IMR-90 (cell line): ENCODE measurements at regions not wholly inside any gene's neighbourhood (a gene's known extent, or its start where the extent isn't known, plus 50 kb on each side); places are given as distances from the start of the nearest gene placed in this dataset.

Source experiments
- ATAC-seq: fragments of 200-7000 bp; cut with Tn5 transposase; 2 replicates; pipeline ENCODE4 v1.9.1; 2020; ENCODE audit warnings: low read depth, mild to moderate bottlenecking, moderate library complexity
- BruUV-seq: library from RNA; stranded (reverse); fragments of 400-500 nt; replicated peaks from 2 replicates; lab custom pipeline; 2021; lab: Mats Ljungman, UMichigan
- CTCF ChIA-PET: fragments of 300-600 bp; formaldehyde crosslinking; extraction: SDS; loops from one replicate; lab custom pipeline; 2021; ENCODE audit warnings: antibody characterized with exemption; lab: Yijun Ruan, JAX
- POLR2A ChIA-PET: fragments of 300-600 bp; sonication (Branson Sonifier 250); formaldehyde crosslinking; loops from one replicate; lab custom pipeline; 2022; ENCODE audit warnings: antibody characterized with exemption; ENCODE audit not compliant: unreplicated experiment; lab: Charles Lee
- DNase-seq: peaks from one replicate; pipeline ENCODE4 v3.0.0; 2013
- H2AFZ ChIP-seq: replicated peaks from 2 replicates; pipeline ENCODE3; 2013; ENCODE audit warnings: low read length, mild to moderate bottlenecking; ENCODE audit not compliant: poor library complexity
- H2AK5ac ChIP-seq: 2 replicates; pipeline ENCODE4 v1.6.1; 2013; ENCODE audit warnings: low read depth, low read length, inconsistent platforms
- H2AK9ac ChIP-seq: replicated peaks from 2 replicates; pipeline ENCODE3; 2013; ENCODE audit warnings: mild to moderate bottlenecking, low read depth, low read length, moderate library complexity; ENCODE audit not compliant: poor library complexity
- H2BK120ac ChIP-seq: 2 replicates; pipeline ENCODE4 v1.6.1; 2013; ENCODE audit warnings: low read depth, low read length, inconsistent platforms
- H2BK15ac ChIP-seq: 3 replicates; pipeline ENCODE4 v1.6.1; 2013; ENCODE audit warnings: low read depth, low read length, inconsistent platforms
- H2BK20ac ChIP-seq: 2 replicates; pipeline ENCODE4 v1.6.1; 2013; ENCODE audit warnings: low read depth, mild to moderate bottlenecking, inconsistent platforms, low read length, moderate library complexity
- H2BK5ac ChIP-seq: 2 replicates; pipeline ENCODE4 v1.6.1; 2013; ENCODE audit warnings: mild to moderate bottlenecking, low read depth, low read length, inconsistent platforms; ENCODE audit not compliant: poor library complexity, severe bottlenecking
- H3K14ac ChIP-seq: replicated peaks from 2 replicates; pipeline ENCODE4 v1.6.1; 2013; ENCODE audit warnings: low read depth, low read length, inconsistent platforms
- H3K18ac ChIP-seq: 2 replicates; pipeline ENCODE4 v1.6.1; 2013; ENCODE audit warnings: low read depth, low read length, control low read depth
- H3K23ac ChIP-seq: 2 replicates; pipeline ENCODE4 v1.6.1; 2013; ENCODE audit warnings: low read depth, low read length, inconsistent platforms
- H3K27ac ChIP-seq: 2 replicates; pipeline ENCODE4 v1.5.1; 2013; ENCODE audit warnings: mild to moderate bottlenecking, control low read depth, low read length; ENCODE audit not compliant: insufficient read depth
- H3K27me3 ChIP-seq: 2 replicates; pipeline ENCODE4 v1.6.1; 2013; ENCODE audit warnings: low read length; ENCODE audit not compliant: control insufficient read depth, insufficient read depth
- H3K36me3 ChIP-seq: 2 replicates; pipeline ENCODE4 v1.6.1; 2013; ENCODE audit warnings: low read length, mixed read lengths; ENCODE audit not compliant: control insufficient read depth, insufficient read depth
- H3K4ac ChIP-seq: 2 replicates; pipeline ENCODE4 v1.6.1; 2013; ENCODE audit warnings: low read depth, low read length, inconsistent platforms
- H3K4me1 ChIP-seq: 2 replicates; pipeline ENCODE4 v1.6.1; 2013; ENCODE audit warnings: low read length, mixed read lengths; ENCODE audit not compliant: control insufficient read depth, insufficient read depth
- H3K4me2 ChIP-seq: 2 replicates; pipeline ENCODE4 v1.6.1; 2013; ENCODE audit warnings: low read depth, mild to moderate bottlenecking, control low read depth, low read length, moderate library complexity
- H3K4me3 ChIP-seq: 2 replicates; pipeline ENCODE4 v1.5.1; 2013; ENCODE audit warnings: low read depth, mild to moderate bottlenecking, control low read depth, low read length, moderate library complexity; ENCODE audit not compliant: insufficient read depth
- H3K56ac ChIP-seq: 2 replicates; pipeline ENCODE4 v1.6.1; 2013; ENCODE audit warnings: low read length, inconsistent platforms; ENCODE audit not compliant: insufficient read depth; ENCODE audit errors: extremely low read depth
- H3K79me1 ChIP-seq, 2 experiments: 2 replicates each; pipeline ENCODE4 v1.6.1; 2013; ENCODE audit warnings: low read length in 2 of 2, inconsistent platforms in 1 of 2, low read depth in 1 of 2
- H3K9ac ChIP-seq: 2 replicates; pipeline ENCODE4 v1.6.1; 2013; ENCODE audit warnings: low read depth, low read length, control low read depth
- H3K9me1 ChIP-seq: 2 replicates; pipeline ENCODE4 v1.6.1; 2013; ENCODE audit warnings: low read length, inconsistent platforms; ENCODE audit not compliant: insufficient read depth
- H3K9me3 ChIP-seq: 2 replicates; pipeline ENCODE4 v1.6.1; 2013; ENCODE audit warnings: low read length; ENCODE audit not compliant: control insufficient read depth, insufficient read depth
- H4K20me1 ChIP-seq: 2 replicates; pipeline ENCODE4 v1.6.1; 2013; ENCODE audit warnings: low read length, inconsistent platforms; ENCODE audit not compliant: insufficient read depth
- H4K5ac ChIP-seq: 2 replicates; pipeline ENCODE4 v1.6.1; 2013; ENCODE audit warnings: mild to moderate bottlenecking, low read depth, low read length, control low read depth
- H4K8ac ChIP-seq, 2 experiments: 2 replicates each; pipeline ENCODE4 v1.6.1; 2013; ENCODE audit warnings: low read depth in 2 of 2, low read length in 2 of 2, control low read depth in 1 of 2, inconsistent platforms in 1 of 2
- H4K91ac ChIP-seq: 2 replicates; pipeline ENCODE4 v1.6.1; 2013; ENCODE audit warnings: low read depth, low read length, inconsistent platforms; ENCODE audit not compliant: insufficient read depth
- BHLHE40 ChIP-seq: fragments of 150-350 bp; IDR thresholded peaks from 2 replicates; pipeline ENCODE4 v1.6.1; 2016; ENCODE audit warnings: mild to moderate bottlenecking, low read depth, low read length
- CEBPB ChIP-seq: IDR thresholded peaks from 2 replicates; pipeline ENCODE4 v1.6.1; 2012; ENCODE audit warnings: low read depth, low read length, improper control_type of control experiment
- CHD1 ChIP-seq: IDR thresholded peaks from 2 replicates; pipeline ENCODE4 v1.6.1; 2012; ENCODE audit warnings: low read depth, low read length, improper control_type of control experiment
- MXI1 ChIP-seq: IDR thresholded peaks from 2 replicates; pipeline ENCODE4 v1.6.1; 2012; ENCODE audit warnings: low read depth, mild to moderate bottlenecking, low read length, moderate library complexity, borderline replicate concordance
- NFE2L2 ChIP-seq: fragments of 150-350 bp; IDR thresholded peaks from 2 replicates; pipeline ENCODE4 v1.6.1; 2016; ENCODE audit warnings: low read depth, mild to moderate bottlenecking, low read length
- POLR2A ChIP-seq: IDR thresholded peaks from 2 replicates; pipeline ENCODE4 v1.6.1; 2012; ENCODE audit warnings: mild to moderate bottlenecking, low read depth, low read length
- RCOR1 ChIP-seq: IDR thresholded peaks from 2 replicates; pipeline ENCODE4 v1.6.1; 2012; ENCODE audit warnings: mild to moderate bottlenecking, low read length, improper control_type of control experiment; ENCODE audit not compliant: insufficient replicate concordance
- SMC3 ChIP-seq: fragments of 150-350 bp; IDR thresholded peaks from 2 replicates; pipeline ENCODE4 v1.6.1; 2016; ENCODE audit warnings: low read depth, mild to moderate bottlenecking, antibody characterized with exemption, low read length, moderate library complexity
- WGBS, 2 experiments: methylation state at CpG; one replicate each; pipeline versions ENCODE4 v1.1.5 to v1.1.7; 2013; ENCODE audit warnings: missing lambda C conversion rate in 2 of 2; ENCODE audit not compliant: insufficient read length in 1 of 2; ENCODE audit errors: extremely low coverage in 2 of 2; 5-methylcytosine and 5-hydroxymethylcytosine counted together
- dilution Hi-C: fragments of 300-500 bp; cut with HindIII; formaldehyde crosslinking; loops from one replicate; pipeline ENCODE4 v1.14.3; 2018; ENCODE audit warnings: low sequenced_read_pairs; ENCODE audit not compliant: unreplicated experiment
- in situ Hi-C: fragments of 300-500 bp; cut with MboI; formaldehyde crosslinking; loops from 3 replicates; pipeline ENCODE4 v1.14.3; 2019; ENCODE audit warnings: low sequenced_read_pairs, inconsistent platforms, mixed read lengths
- intact Hi-C: fragments of 100-400 bp; cut with micrococcal nuclease; formaldehyde crosslinking; loops from 2 replicates; pipeline ENCODE4 v1.10.0; 2022
- TF ChIP-seq, protein P1 (sequence below): fragments of 150-350 bp; IDR thresholded peaks from 2 replicates; pipeline ENCODE4 v1.6.1; 2017; ENCODE audit warnings: mild to moderate bottlenecking, antibody characterized with exemption, low read length, low read depth
- TF ChIP-seq, protein P2 (sequence below): fragments of 150-350 bp; IDR thresholded peaks from 2 replicates; pipeline ENCODE4 v1.6.1; 2016; ENCODE audit warnings: low read depth, mild to moderate bottlenecking, low read length, moderate library complexity, borderline replicate concordance
- TF ChIP-seq, protein P3 (sequence below): conservative IDR thresholded peaks from 2 replicates; pipeline ENCODE4 v1.5.1; 2012; ENCODE audit warnings: mild to moderate bottlenecking, low read depth, low read length, improper control_type of control experiment

DNA sequence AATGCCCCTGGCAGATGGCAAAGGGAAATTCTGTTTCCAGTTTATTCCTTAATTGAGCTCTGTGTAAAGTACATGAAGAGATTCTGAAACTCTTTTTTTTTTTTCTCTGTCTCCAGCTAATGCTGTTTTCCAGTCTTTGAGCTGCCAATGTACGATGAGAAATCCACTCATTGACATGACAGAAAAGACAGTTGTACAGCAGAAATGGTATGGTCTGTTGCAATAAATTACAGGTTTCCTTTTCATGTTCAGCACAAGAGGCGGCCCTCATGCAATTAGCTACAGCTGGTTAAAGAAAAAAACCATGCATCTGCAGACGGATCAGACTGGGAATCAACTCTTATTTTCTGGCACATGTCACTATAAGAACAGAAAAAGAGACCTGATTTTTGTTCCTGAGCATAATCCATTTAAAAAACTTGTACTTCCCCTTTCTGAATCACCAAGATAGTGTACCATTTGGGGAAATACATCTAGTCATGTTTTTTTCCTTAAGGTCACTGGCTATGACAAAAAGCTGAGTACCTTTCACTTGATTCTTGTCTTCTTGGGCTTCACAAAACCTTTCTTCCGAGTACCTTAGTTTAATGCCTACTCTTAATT is 289.8 kb upstream of the PREP start:
- BruUV-seq: no TSS peak
- Histone ChIP-seq H3K4me1 (no peaks in the 10 kb centered on the region; the same call in 1 of the 2 replicates), H3K18ac (no peak overlapping the region), H3K56ac (no peak overlapping the region), H4K5ac (no peak overlapping the region), H3K79me1 (no peaks in the 10 kb centered on the region), H3K23ac (no peak overlapping the region), H3K27me3 (no peaks in the 10 kb centered on the region), H3K36me3 (no peaks in the 10 kb centered on the region), H2AK9ac (no peak overlapping the region), H3K9me3 (no peaks in the 10 kb centered on the region), H3K4ac (no peak overlapping the region), H3K14ac (no peak overlapping the region), H2AK5ac (no peak overlapping the region), H4K91ac (no peak overlapping the region), H2BK15ac (no peak overlapping the region), H2BK120ac (no peak overlapping the region), H4K20me1 (no peaks in the 10 kb centered on the region), H3K4me2 (no peak overlapping the region), H2BK5ac (no peak overlapping the region), H4K8ac (no peak overlapping the region), H2BK20ac (no peak overlapping the region), H3K9me1 (no peaks in the 10 kb centered on the region), H3K27ac (no peak overlapping the region), H2AFZ (no peak overlapping the region), H3K9ac (no peak overlapping the region), H3K4me3 (no peak overlapping the region)
- CTCF ChIA-PET: no interaction called here
- in situ Hi-C loops: no loop called here
- dilution Hi-C loops: no loop called here
- TF ChIP-seq NFE2L2: no peak
- TF ChIP-seq, protein P1, sequence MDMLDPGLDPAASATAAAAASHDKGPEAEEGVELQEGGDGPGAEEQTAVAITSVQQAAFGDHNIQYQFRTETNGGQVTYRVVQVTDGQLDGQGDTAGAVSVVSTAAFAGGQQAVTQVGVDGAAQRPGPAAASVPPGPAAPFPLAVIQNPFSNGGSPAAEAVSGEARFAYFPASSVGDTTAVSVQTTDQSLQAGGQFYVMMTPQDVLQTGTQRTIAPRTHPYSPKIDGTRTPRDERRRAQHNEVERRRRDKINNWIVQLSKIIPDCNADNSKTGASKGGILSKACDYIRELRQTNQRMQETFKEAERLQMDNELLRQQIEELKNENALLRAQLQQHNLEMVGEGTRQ: no peak
- TF ChIP-seq, protein P2, sequence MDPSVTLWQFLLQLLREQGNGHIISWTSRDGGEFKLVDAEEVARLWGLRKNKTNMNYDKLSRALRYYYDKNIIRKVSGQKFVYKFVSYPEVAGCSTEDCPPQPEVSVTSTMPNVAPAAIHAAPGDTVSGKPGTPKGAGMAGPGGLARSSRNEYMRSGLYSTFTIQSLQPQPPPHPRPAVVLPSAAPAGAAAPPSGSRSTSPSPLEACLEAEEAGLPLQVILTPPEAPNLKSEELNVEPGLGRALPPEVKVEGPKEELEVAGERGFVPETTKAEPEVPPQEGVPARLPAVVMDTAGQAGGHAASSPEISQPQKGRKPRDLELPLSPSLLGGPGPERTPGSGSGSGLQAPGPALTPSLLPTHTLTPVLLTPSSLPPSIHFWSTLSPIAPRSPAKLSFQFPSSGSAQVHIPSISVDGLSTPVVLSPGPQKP: no peak
- no peak for TF ChIP-seq SMC3
- no peak for TF ChIP-seq MXI1
- no peak for TF ChIP-seq BHLHE40
- no peak for TF ChIP-seq POLR2A
- no peak for TF ChIP-seq RCOR1
- TF ChIP-seq CHD1: no peak
- TF ChIP-seq, protein P3, sequence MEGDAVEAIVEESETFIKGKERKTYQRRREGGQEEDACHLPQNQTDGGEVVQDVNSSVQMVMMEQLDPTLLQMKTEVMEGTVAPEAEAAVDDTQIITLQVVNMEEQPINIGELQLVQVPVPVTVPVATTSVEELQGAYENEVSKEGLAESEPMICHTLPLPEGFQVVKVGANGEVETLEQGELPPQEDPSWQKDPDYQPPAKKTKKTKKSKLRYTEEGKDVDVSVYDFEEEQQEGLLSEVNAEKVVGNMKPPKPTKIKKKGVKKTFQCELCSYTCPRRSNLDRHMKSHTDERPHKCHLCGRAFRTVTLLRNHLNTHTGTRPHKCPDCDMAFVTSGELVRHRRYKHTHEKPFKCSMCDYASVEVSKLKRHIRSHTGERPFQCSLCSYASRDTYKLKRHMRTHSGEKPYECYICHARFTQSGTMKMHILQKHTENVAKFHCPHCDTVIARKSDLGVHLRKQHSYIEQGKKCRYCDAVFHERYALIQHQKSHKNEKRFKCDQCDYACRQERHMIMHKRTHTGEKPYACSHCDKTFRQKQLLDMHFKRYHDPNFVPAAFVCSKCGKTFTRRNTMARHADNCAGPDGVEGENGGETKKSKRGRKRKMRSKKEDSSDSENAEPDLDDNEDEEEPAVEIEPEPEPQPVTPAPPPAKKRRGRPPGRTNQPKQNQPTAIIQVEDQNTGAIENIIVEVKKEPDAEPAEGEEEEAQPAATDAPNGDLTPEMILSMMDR: no peak
- TF ChIP-seq CEBPB: no peak
- ATAC-seq: no peak
- 80% methylated on average over 1 of the region's 4 CpGs; no CpG with 5 or more reads in 1 of the 2 experiments for WGBS, 2 experiments
- no peak for DNase-seq
- intact Hi-C loops: no loop called here
- POLR2A ChIA-PET: no interaction called here
